C4-2B (cell line): ENCODE measurements at regions not wholly inside any gene's neighbourhood (a gene's known extent, or its start where the extent isn't known, plus 50 kb on each side); places are given as distances from the start of the nearest gene placed in this dataset.

ENCODE experiments used
- H3K27ac ChIP-seq: fragments of 450-650 bp; 2 replicates; pipeline ENCODE4 v1.5.1; 2017
- ZFX ChIP-seq: fragments of 450-650 bp; IDR thresholded peaks from 2 replicates; pipeline ENCODE4 v1.6.1; 2017
- TF ChIP-seq, protein P1 (sequence below): fragments of 450-650 bp; conservative IDR thresholded peaks from 2 replicates; pipeline ENCODE4 v1.5.1; 2017; ENCODE audit warnings: mild to moderate bottlenecking

DNA sequence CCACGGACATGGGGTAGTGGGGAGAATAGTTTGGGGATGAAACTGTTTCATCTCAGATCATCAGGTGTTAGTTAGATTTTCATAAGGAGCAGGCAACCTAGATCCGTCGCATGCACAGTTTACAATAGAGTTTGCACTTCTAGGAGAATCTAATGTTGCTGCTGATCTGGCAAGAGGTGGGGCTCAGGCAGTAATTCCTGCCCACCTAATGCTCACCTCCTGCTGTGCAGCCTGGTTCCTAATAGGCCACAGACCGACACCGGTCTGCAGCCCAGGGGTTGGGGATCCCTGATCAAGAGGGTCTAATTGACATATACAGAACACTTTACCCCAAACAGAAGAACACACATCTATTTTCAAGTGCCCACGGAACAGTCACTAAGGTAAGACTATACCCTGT lies 275.1 kb downstream of the PTPRU start:
- H3K27ac ChIP-seq = no peak overlapping the region
- TF ChIP-seq ZFX = no peak
- TF ChIP-seq, protein P1, sequence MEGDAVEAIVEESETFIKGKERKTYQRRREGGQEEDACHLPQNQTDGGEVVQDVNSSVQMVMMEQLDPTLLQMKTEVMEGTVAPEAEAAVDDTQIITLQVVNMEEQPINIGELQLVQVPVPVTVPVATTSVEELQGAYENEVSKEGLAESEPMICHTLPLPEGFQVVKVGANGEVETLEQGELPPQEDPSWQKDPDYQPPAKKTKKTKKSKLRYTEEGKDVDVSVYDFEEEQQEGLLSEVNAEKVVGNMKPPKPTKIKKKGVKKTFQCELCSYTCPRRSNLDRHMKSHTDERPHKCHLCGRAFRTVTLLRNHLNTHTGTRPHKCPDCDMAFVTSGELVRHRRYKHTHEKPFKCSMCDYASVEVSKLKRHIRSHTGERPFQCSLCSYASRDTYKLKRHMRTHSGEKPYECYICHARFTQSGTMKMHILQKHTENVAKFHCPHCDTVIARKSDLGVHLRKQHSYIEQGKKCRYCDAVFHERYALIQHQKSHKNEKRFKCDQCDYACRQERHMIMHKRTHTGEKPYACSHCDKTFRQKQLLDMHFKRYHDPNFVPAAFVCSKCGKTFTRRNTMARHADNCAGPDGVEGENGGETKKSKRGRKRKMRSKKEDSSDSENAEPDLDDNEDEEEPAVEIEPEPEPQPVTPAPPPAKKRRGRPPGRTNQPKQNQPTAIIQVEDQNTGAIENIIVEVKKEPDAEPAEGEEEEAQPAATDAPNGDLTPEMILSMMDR = no peak

DNA sequence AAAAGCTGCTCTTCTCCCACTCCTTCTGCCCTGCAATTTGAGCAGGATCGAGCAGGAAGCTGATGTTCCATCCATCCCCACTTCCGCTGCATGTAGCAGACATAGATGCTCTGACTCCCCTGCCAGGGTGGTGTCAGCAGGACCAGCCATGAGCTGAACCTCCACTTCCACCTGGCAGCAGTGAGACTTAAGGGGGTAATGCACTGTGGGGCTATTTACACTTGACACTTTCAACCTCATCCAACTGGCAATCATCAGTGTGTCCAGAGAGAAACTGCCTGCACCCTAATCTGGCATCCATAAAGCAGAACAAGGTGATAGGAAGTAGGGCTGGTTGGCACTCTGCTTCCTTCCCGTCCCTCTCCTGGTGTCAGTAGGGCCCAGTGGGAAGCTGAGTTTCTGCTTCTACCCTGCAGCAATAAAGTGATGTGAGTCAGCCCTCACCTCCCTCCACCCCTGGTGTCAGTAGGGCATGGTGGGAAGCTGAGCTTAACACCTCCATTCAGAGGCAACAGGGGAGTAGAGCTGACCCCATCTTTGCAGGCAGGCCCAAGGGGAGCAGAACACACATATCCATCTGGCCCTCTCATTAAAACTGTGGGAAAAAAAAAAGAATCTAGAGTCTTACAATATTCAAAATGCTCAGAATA lies 272.3 kb downstream of the PTPRU start:
- no peak for TF ChIP-seq ZFX
- TF ChIP-seq, protein P1 = no peak
- H3K27ac ChIP-seq = no peak overlapping the region

- no peak overlapping the region for H3K27ac ChIP-seq
- TF ChIP-seq ZFX = no peak
- TF ChIP-seq, protein P1 = no peak
Measured at GRCh38 chr1:29506678-29507225, 270.4 kb downstream of the PTPRU start.

GRCh38 chr1:29505532-29506220 lies 269.4 kb downstream of the PTPRU start:
- no peak overlapping the region for H3K27ac ChIP-seq
- TF ChIP-seq, protein P1 = no peak
- TF ChIP-seq ZFX = no peak

DNA sequence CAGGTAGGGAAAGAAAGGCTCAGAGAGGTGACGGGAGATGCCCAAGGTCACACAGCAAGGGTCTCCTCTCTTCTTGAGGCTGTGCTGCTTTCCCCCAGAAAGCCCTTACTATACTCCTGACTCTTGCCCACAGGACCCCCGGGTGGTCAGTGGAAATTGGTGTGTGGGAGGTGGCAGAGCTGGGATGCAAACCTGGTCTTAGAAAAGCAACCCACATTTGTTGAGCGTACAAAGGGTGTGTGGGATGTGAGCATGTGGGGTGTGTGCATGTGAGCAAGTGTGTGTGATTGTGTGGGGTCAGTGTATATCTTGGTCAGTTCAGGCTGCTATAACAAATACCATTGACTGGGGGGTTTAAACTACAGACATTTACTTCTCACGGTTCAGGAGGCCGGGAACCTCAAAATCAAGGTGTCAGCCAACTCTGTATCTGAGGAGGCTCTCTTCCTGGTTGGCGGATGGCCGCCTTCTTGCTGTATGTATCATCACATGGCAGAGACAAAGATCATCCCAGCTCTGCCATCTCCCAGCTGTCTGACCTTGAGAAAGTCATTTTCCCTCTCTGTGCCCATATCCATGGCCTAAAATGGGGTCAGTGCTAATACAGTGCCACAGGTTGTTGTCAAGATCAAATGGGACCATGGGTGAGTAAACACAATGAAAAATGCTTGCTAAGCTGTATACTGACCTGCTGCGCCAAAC lies 268.5 kb downstream of the PTPRU start:
- TF ChIP-seq ZFX = no peak
- TF ChIP-seq, protein P1 = no peak
- no peak overlapping the region for H3K27ac ChIP-seq

GRCh38 chr1:29504196-29504595 lies 267.9 kb downstream of the PTPRU start:
- TF ChIP-seq, protein P1 = no peak
- TF ChIP-seq ZFX = no peak
- no peak overlapping the region for H3K27ac ChIP-seq
